CD14-positive monocyte (primary cell): ENCODE measurements at regions not wholly inside any gene's neighbourhood (a gene's known extent, or its start where the extent isn't known, plus 50 kb on each side); places are given as distances from the start of the nearest gene placed in this dataset.

ENCODE experiments used
- DNase-seq, 3 donors: peaks; one replicate each; pipeline ENCODE4 v3.0.0-alpha.2; 2011 to 2022
- H2AFZ ChIP-seq: 2 replicates; pipeline ENCODE4 v1.6.0; 2012; ENCODE audit warnings: mild to moderate bottlenecking, low read depth, low read length, inconsistent platforms; ENCODE audit not compliant: insufficient read depth, poor library complexity, severe bottlenecking
- H3K27ac ChIP-seq, 2 donors: 1 replicate in 1 of 2; 2 replicates in 1 of 2; pipeline ENCODE4 v1.5.1; 2012 to 2013; ENCODE audit warnings: low read length in 2 of 2, control low read depth in 1 of 2, inconsistent platforms in 1 of 2, low read depth in 1 of 2, mild to moderate bottlenecking in 1 of 2
- H3K27me3 ChIP-seq, 2 donors: one replicate each; pipeline versions ENCODE4 v1.6.0 to v1.6.1; 2011 to 2013; ENCODE audit warnings: low read length in 2 of 2; ENCODE audit not compliant: control insufficient read depth in 2 of 2, insufficient read depth in 2 of 2
- H3K36me3 ChIP-seq, 2 donors: replicated peaks in 1 of 2; 1 replicate in 1 of 2; 2 replicates in 1 of 2; pipeline versions ENCODE4 v1.5.1 to v1.6.1; 2012 to 2013; ENCODE audit warnings: low read length in 2 of 2, control low read depth in 1 of 2, inconsistent platforms in 1 of 2, mild to moderate bottlenecking in 1 of 2; ENCODE audit not compliant: insufficient read depth in 2 of 2, control insufficient read depth in 1 of 2
- H3K4me1 ChIP-seq, 2 donors: 1 replicate in 1 of 2; 2 replicates in 1 of 2; pipeline versions ENCODE4 v1.5.1 to v1.6.1; 2012 to 2013; ENCODE audit warnings: low read length in 2 of 2, control low read depth in 1 of 2, inconsistent platforms in 1 of 2, mild to moderate bottlenecking in 1 of 2, moderate library complexity in 1 of 2; ENCODE audit not compliant: insufficient read depth in 2 of 2, control insufficient read depth in 1 of 2
- H3K4me2 ChIP-seq: replicated peaks from 2 replicates; pipeline ENCODE3; 2012; ENCODE audit warnings: low read length, moderate library complexity, mild to moderate bottlenecking; ENCODE audit not compliant: poor library complexity, severe bottlenecking; ENCODE audit errors: extremely low read depth
- H3K4me3 ChIP-seq, 3 experiments: fragments of 200-600 bp in 1 of 3; sonication (generic) in 1 of 3; replicated peaks in 1 of 3; 1 replicate in 2 of 3; 2 replicates in 1 of 3; pipeline ENCODE4 v1.5.1; 2011 to 2013; ENCODE audit warnings: low read length in 3 of 3, mild to moderate bottlenecking in 3 of 3, control low read depth in 2 of 3, low read depth in 2 of 3, inconsistent platforms in 1 of 3, moderate library complexity in 1 of 3
- H3K79me2 ChIP-seq: 2 replicates; pipeline ENCODE4 v1.6.0; 2012; ENCODE audit warnings: mild to moderate bottlenecking, control low read depth, inconsistent platforms, low read length, moderate library complexity; ENCODE audit not compliant: insufficient read depth
- H3K9ac ChIP-seq: 2 replicates; pipeline ENCODE4 v1.6.0; 2017; ENCODE audit warnings: low read length, mild to moderate bottlenecking; ENCODE audit not compliant: insufficient read depth, poor library complexity, severe bottlenecking
- H3K9me3 ChIP-seq, 2 donors: replicated peaks in 1 of 2; 1 replicate in 1 of 2; 2 replicates in 1 of 2; pipeline versions ENCODE4 v1.5.1 to v1.6.1; 2012 to 2013; ENCODE audit warnings: low read length in 2 of 2, control low read depth in 1 of 2; ENCODE audit not compliant: control insufficient read depth in 1 of 2, insufficient read depth in 1 of 2
- H4K20me1 ChIP-seq: 2 replicates; pipeline ENCODE4 v1.6.0; 2012; ENCODE audit warnings: mild to moderate bottlenecking, low read length, control low read depth, moderate library complexity; ENCODE audit not compliant: insufficient read depth
- H3K27ac Mint-ChIP-seq, 7 donors: one replicate each; pipeline ENCODE4 v1.8.0; 2020; ENCODE audit warnings: mild to moderate bottlenecking in 7 of 7, mixed read lengths in 7 of 7, moderate library complexity in 6 of 7, inconsistent platforms in 2 of 7
- H3K27me3 Mint-ChIP-seq, 3 donors: one replicate each; pipeline ENCODE4 v1.8.0; 2021 to 2022; ENCODE audit warnings: low read depth in 3 of 3, mild to moderate bottlenecking in 3 of 3, mixed read lengths in 3 of 3, moderate library complexity in 3 of 3, inconsistent platforms in 1 of 3
- H3K36me3 Mint-ChIP-seq, 2 donors: one replicate each; pipeline ENCODE4 v1.8.0; 2020; ENCODE audit warnings: mixed read lengths in 2 of 2, inconsistent platforms in 1 of 2, mild to moderate bottlenecking in 1 of 2
- H3K4me1 Mint-ChIP-seq: one replicate; pipeline ENCODE4 v1.8.0; 2020; ENCODE audit warnings: mild to moderate bottlenecking, mixed read lengths
- H3K4me3 Mint-ChIP-seq, 2 donors: one replicate each; pipeline ENCODE4 v1.8.0; 2020; ENCODE audit warnings: mild to moderate bottlenecking in 2 of 2, mixed read lengths in 2 of 2, moderate library complexity in 1 of 2
- H3K9me3 Mint-ChIP-seq, 7 donors: one replicate each; pipeline ENCODE4 v1.8.0; 2020 to 2022; ENCODE audit warnings: mixed read lengths in 7 of 7, mild to moderate bottlenecking in 6 of 7, moderate library complexity in 6 of 7, inconsistent platforms in 2 of 7
- CTCF ChIP-seq: fragments of 200-600 bp; IDR thresholded peaks from one replicate; pipeline ENCODE4 v1.8.0; 2022; ENCODE audit warnings: antibody characterized with exemption, mild to moderate bottlenecking
- WGBS: methylation state at CpG from one replicate; pipeline ENCODE4 v1.1.5; 2013; ENCODE audit warnings: missing lambda C conversion rate; ENCODE audit not compliant: insufficient coverage; 5-methylcytosine and 5-hydroxymethylcytosine counted together
- intact Hi-C, 2 donors: fragments of 100-400 bp; cut with micrococcal nuclease; formaldehyde crosslinking; loops; one replicate each; pipeline versions ENCODE4 v1.15.0 to v1.15.1; 2023

GRCh38 chr4:23717528-23718248 is 172.2 kb downstream of the PPARGC1A start:
- peaks cover 0 to 5% (median 0%) of the 10 kb centered on the region in 3 donors for H3K27me3 Mint-ChIP-seq
- Histone ChIP-seq H2AFZ (no peak overlapping the region), H3K4me1 (no peaks in the 10 kb centered on the region), H3K27ac (no peak overlapping the region), H4K20me1 (no peaks in the 10 kb centered on the region), H3K9ac (no peak overlapping the region), H3K4me2 (no peak overlapping the region), H3K36me3 (no peaks in the 10 kb centered on the region), H3K9me3 (no peaks in the 10 kb centered on the region), H3K4me3 (no peak overlapping the region), H3K79me2 (no peaks in the 10 kb centered on the region), H3K27me3 (no peaks in the 10 kb centered on the region)
- intact Hi-C loops, result no loop called here
- H3K9me3 Mint-ChIP-seq, result peaks cover 0 to 6% (median 0%) of the 10 kb centered on the region in 7 donors
- H3K27ac Mint-ChIP-seq, result no peak overlapping the region
- no CpG with 5 or more reads among the region's 5 CpGs for WGBS
- no peak for DNase-seq
- H3K4me1 Mint-ChIP-seq, result no peaks in the 10 kb centered on the region
- no peaks in the 10 kb centered on the region for H3K36me3 Mint-ChIP-seq
- no peak overlapping the region for H3K4me3 Mint-ChIP-seq
- TF ChIP-seq CTCF, result peak; percentile 29

- Histone ChIP-seq H3K4me1 (no peaks in the 10 kb centered on the region), H3K4me2 (no peak overlapping the region), H3K27me3 (no peaks in the 10 kb centered on the region), H3K79me2 (no peaks in the 10 kb centered on the region), H3K4me3 (no peak overlapping the region), H3K9ac (no peak overlapping the region), H3K9me3 (no peaks in the 10 kb centered on the region), H4K20me1 (no peaks in the 10 kb centered on the region), H3K36me3 (no peaks in the 10 kb centered on the region), H2AFZ (no peak overlapping the region), H3K27ac (no peak overlapping the region)
- peaks cover 0 to 3% (median 0%) of the 10 kb centered on the region in 7 donors for H3K9me3 Mint-ChIP-seq
- no peak overlapping the region for H3K27ac Mint-ChIP-seq
- WGBS, result no CpG with 5 or more reads among the region's 1 CpG
- H3K4me3 Mint-ChIP-seq, result no peak overlapping the region
- intact Hi-C loops, result no loop called here
- TF ChIP-seq CTCF, result no peak
- no peaks in the 10 kb centered on the region for H3K4me1 Mint-ChIP-seq
- H3K36me3 Mint-ChIP-seq, result no peaks in the 10 kb centered on the region
- DNase-seq, result no peak
- H3K27me3 Mint-ChIP-seq, result peaks cover 0 to 5% (median 0%) of the 10 kb centered on the region in 3 donors
These were observed 179.5 kb downstream of the PPARGC1A start for GRCh38 chr4:23710298-23710697.
